Epidermal melanocyte (primary cell): ENCODE measurements at regions not wholly inside any gene's neighbourhood (a gene's known extent, or its start where the extent isn't known, plus 50 kb on each side); places are given as distances from the start of the nearest gene placed in this dataset.

ENCODE experiments used
- DNase-seq: peaks from one replicate; pipeline ENCODE4 v3.0.0; 2011; ENCODE audit warnings: low spot score; ENCODE audit not compliant: insufficient read length

DNA sequence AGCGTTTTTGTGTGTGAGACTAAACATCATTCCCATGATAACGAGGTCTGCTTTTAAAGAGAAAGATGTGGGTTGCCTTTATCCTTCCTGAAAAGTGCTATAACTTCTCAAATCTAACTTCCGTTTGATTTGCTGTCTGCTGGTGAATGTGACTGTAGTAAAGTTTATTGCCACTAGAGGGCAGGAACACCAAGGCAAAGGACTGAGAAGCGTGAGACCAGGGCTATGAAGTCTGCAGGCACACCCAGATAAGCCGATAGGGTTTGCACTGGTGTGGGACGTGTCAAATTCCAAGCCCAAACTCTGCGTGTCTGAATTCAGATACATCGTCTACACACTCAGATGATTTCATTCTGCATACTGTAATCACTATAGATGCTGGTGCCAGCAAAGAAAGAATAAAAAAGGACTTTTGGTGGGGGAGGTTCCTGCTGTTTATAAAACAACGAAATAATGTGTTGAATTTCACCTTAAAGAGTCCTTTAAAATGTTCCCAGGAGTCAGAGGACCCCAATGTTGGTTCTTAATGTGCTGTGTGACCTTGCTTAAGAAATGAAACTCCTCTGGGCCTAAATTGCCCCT is 87.2 kb downstream of the PTTG1 start:
- peak; percentile 81 for DNase-seq

DNA sequence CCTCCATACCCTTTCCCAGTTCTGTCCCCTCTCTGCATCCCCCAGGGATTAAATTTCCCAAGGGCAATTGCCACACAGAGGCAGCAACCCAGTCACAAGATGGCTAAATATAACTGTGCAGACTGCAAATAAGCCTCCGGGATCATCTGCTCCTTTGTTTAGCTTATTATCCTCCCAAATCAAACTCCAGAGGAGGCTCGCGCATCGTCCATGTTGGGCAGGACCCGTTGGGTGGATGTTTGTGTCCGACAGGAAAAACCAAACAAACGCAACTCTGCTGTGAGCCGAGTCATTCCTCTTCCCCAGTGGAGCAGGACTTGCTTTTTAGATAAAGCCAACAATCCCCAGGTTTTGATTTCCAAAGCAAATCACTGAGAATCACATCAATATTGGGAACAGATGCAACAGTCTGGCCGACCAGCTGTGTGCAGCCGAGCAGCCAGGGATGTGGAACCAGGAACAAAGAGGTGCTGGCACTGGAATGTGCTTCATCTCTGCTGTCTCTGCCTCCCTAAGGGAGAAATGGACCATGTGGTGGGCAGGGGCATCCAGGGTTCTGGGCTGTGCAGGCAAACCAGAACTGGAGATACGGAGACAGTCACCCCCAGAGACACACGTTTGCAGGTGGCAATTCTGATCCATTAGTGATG is 89.8 kb downstream of the PTTG1 start:
- DNase-seq: no peak
